NCI-H1417 treated with DMSO at 0.1 percent for 48 hours (cell line): ENCODE measurements at regions not wholly inside any gene's neighbourhood (a gene's known extent, or its start where the extent isn't known, plus 50 kb on each side); places are given as distances from the start of the nearest gene placed in this dataset.

Experiments
- DNase-seq: peaks from one replicate; lab custom pipeline; 2025; lab: John Stamatoyannopoulos, UW

GRCh38 chr7:136174477-136175125 is 197.4 kb upstream of the MTPN start:
- DNase-seq, result no peak

- DNase-seq, result no peak
Measured at GRCh38 chr7:136173874-136174273, 196.7 kb upstream of the MTPN start.

DNA sequence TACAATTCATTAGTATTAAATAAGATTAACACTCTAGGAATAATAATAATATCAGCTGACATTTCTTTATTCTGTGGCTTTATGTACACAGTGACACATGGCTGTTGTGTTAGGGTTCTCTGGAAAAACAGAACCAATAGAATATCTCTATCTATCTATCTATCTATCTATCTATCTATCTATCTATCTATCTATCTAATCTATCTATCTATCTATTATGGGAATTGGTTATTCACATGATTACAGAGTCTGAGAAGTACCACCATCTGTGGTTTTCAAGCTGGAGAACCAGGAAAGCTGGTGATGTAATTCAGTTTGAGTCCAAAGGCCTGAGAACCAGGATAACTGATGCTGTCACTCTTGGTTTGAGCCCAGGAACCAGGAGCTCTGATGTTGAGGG is 194.1 kb upstream of the MTPN start:
- DNase-seq, result no peak

DNA sequence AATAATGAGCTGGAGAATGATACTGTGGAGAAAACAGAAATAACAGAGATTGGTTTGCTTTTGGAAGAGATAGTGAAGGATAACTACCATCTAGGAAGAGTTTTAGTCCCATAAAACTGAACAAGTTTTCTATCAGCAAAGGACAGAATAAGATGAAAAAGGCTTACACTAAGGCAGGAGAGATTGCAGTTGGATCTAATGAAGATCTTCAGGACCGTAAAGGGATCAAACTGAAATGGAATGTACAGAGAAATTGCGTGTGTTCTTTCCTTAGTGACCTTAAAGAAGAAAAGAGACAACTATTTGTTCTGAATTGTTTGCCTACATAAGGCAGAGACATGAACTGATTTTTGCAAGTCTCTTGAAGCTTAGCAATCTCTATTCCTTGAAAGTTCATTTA is 191.7 kb upstream of the MTPN start:
- DNase-seq, result no peak

DNA sequence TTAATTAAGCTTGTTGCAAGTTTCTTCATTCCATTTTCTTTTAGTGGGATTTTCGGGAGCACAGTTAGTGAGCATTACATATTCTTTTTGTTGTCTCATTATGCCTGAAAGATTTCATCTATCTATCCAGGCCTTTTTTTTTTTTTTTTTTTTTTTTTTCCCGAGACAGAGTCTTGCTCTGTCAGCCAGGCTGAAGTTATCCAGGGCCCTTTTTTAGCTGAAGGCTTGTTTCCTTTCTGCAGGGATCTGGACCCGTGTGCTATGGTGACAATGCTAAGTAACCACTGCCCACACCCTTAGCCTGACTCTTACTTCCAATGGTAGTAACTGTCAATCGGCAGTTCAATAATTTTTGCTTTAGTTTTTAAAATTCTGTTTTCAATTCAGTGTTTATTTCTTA is 190.8 kb upstream of the MTPN start:
- no peak for DNase-seq

DNA sequence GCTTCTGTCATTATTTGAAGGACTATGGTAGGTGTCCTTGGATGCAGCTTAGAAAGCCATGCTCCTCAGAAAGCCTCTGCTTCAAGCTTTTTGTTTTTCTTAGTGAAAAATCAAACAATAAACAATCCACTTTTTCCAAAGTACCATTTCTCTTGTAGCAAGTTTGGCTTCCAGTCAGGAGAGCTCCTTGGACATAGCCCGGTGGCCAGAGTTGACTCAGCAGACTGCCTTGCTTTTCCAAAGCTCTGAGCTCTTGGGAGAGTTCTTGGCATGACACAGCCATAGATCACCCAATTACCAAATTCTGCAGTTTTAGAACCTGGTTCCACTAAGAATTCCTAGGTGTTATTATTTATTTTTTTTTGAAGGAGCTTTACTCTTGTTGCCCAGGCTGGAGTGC is 189.4 kb upstream of the MTPN start:
- no peak for DNase-seq

DNA sequence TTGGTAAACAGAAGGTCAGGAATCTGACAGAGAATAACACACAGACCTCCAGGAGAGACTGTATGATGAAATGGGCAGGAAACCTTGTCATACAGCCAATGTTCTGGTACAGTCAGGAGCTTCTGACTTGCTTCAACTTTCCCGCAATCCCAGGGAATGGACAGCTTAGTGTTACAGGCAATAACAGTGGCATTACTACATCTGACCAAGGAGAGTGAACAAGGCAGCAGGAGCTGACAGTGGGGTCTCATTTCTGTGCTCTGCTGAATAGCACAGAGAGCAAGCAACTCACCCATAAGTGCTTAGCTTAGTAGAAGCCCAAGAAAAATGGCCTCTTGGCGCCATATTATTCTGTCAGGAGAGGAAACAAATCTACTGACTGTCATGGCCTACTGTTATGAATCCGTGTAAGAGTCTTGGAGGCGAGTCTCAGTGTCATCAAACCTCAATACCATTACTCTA is 186.2 kb upstream of the MTPN start:
- no peak for DNase-seq

DNA sequence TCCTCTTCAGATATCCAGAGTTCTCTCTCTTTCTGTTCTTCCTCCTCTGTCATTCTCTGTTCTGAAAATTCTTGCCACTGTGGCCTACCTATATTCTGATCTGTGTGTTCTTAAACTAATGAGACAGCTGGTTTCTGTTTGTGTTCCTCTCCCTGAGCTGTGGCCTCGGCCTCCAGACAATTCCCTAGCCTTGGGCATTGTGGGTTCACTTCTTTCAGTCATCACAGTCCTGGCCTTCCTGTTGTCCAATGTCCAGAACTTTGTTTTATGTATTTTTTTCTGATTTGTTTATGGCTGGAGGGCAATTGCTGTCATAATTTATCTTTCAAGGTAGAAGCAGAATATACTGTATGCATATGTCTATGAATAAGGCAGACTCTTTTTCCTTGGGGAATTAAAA is 173.2 kb upstream of the MTPN start:
- no peak for DNase-seq

DNA sequence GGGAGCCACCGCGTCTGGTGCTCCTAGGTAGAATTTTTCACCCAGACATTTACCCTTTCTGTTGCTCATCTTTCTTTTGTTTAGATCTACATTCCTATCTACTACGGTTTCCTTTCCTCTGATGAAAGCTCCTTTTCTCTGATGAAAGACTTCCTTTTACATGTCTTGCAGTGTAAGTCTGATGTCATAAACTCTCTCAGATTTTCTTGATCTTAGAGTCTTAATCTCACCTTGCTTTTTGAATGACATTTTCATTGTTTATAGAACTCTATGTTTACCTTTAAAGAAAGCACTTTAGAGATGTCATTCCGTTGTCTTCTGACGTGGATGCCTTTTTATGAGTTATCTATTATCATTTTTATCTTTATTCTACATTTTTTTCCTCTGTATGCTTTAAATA is 171.8 kb upstream of the MTPN start:
- no peak for DNase-seq

- DNase-seq, result no peak
Measured at GRCh38 chr7:136146925-136147324, 169.8 kb upstream of the MTPN start.

DNA sequence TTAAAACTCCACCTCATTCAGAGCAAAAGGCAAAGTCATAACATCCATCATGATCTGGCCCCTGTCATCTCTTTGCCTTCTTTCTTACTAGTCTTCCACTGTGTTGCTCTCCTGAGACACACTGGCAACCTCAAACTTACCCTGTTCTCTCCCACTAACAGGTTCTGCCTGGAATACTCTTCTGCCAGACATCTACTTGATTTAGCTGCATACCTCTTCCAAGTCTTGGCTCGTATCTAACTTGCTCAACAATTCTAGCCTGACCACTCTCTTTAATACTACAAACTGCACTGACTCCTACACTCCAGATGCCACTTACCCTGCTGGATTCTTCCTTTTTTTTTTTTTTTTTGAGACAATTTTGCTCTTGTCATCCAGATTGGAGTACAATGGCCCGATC is 167.0 kb upstream of the MTPN start:
- DNase-seq, result no peak

GRCh38 chr7:136143271-136143670 is 166.1 kb upstream of the MTPN start:
- no peak for DNase-seq

DNA sequence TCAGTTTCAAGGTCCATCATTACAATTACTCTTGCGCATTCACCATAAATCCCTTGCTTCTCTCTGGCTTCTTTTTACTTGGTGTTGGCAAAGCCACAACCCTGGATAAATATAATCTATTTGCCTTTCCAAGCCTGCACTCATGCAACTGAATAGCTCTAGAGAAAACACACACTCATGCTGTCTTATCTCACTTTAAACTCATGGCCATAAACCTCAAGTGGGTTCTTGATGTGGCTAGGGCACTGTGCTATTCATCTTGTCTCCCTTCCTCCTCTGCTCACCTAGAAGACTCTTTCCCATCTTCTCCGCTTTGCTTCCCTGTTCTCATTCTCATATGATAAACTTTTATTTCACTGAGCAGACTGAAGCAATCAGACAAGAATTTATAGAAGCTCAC is 165.4 kb upstream of the MTPN start:
- DNase-seq, result no peak

- DNase-seq, result no peak
Measured at GRCh38 chr7:136140469-136140868, 163.3 kb upstream of the MTPN start.

GRCh38 chr7:136139417-136139816 is 162.3 kb upstream of the MTPN start:
- DNase-seq, result no peak

DNA sequence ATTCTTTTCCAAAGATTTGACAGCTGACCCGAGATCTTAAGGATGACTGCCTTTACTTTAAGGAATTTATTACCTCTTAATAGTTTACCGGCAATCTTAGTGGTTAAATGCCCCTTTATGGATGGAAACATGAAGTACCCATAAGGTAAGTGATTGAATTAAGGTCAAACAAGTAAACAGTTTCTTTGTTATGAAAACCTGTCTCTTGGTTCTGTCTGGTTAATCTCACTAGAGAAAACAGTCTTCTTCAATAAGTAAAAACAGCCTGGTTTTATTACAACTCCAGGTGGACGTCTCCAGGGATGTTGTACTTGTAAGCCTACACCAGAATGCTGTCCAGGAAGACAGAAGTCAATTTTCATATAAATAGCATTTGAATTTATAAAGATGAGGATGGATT is 161.8 kb upstream of the MTPN start:
- DNase-seq, result no peak

GRCh38 chr7:136136906-136137454 is 159.8 kb upstream of the MTPN start:
- no peak for DNase-seq

DNA sequence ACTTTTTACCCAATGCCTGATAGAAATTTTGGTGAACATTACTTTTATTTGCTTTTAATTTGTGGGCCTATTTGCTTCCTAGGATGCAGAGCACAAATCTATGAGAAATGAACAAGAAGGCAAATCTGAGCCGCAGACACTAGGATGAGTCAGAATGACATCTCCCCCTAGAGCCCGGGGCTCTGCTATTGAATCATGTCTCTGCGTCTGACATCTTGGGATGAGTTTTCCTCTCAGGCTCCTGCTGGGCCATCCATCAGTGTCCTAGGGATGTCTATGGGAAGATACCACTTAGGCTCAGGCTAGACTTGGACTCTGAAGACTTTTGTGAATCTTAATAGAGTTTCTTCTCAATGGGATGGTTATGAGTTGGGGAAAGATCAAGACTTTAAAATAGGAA is 157.3 kb upstream of the MTPN start:
- no peak for DNase-seq

DNA sequence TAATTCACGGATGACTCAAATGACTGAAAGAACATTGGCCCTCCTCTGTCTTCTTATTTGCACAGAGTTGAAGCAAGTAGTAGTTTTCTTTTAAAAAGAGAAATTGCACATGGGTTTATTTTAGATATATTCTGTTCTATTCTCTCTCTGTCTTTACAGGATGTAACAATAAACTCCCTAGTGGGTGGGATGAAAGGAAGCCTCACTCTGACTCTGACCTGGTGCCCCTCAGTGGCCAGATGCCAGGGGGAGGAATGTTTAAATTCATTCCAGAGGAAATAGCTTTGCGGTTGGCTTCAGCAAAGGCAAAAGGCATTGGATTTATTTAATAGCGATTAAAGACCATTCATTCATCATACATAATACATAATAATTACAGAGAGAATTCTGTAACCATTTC is 156.4 kb upstream of the MTPN start:
- DNase-seq, result no peak

- DNase-seq, result no peak
Measured at GRCh38 chr7:136131304-136131630, 154.1 kb upstream of the MTPN start.

GRCh38 chr7:136130511-136131303 is 153.5 kb upstream of the MTPN start:
- no peak for DNase-seq

DNA sequence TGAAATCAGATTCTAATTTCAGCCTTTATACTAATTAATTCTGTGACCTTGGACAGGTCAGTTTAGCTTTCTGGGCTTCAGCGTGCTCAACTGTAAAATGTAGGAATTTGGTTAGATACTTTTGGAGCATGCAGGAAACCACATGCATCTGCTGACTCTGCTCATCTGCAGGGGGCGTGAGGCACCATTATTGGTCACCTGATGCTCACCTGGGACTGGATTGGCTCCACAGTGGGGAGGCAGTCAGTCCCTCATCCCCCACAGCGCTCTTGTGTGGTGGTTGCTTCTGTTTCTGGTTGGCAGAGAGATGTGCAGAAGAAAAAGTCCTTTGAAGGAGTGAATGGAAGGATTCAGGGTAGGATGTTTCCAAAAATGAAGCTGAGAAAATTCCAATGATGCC is 150.9 kb upstream of the MTPN start:
- no peak for DNase-seq

GRCh38 chr7:136123352-136123751 is 146.2 kb upstream of the MTPN start:
- no peak for DNase-seq

DNA sequence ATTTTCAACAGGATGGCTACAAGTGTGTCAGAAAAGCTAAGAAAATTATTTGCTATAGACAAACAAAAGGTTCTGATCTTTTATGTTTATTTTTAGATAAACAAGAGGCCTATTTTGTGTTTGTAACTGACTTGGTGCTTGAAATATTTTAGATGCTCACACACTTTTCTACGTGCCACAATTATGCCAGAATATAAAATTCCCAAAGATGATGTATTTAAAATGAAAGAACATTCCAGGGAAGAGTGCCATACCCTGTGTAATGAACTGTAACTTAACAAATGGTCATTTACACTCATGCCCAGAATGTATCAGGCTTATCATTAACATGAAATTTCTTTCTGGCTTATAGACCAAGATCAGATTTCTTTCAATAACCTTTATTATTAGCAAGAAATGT is 144.9 kb upstream of the MTPN start:
- DNase-seq, result no peak
